ENCODE measurements at regions not wholly inside any gene's neighbourhood (a gene's known extent, or its start where the extent isn't known, plus 50 kb on each side); places are given as distances from the start of the nearest gene placed in this dataset.

- TF ChIP-seq CTCF (IDR thresholded peaks at IDR 0.05; ENCODE audit: control extremely low read depth, extremely low read depth, low read depth, missing control alignments), result no peak
- POLR2A ChIA-PET, result no interaction called here
- DNase-seq (ENCODE audit: extremely low spot score), result no peak
- CTCF ChIA-PET, result interaction anchor here (0.9 to 2.0 kb wide), 2 partner anchors 10 to 117 kb away, joined by 3 to 6 read pairs; no protein-coding TSS in a partner anchor
Measured at GRCh38 chr16:72715267-72715666, 332.7 kb downstream of the ZFHX3 start.

DNA sequence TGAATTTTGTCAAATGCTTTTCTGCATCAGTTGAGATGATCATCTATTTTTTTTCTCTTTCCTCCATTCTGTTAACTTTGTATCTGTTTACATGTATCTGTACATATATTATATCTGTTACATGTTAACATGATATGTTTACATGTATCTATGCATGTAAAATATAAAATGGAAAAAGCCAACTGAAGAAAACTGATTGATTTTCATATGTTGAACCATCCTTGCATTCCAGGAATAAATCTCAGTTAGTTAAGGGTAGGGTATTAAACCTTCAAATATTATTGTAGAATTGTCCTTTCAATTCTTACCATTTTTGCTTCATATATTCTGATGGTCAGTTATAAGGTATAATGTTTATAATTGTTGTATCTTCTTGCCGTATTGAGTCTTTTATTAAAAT is 336.1 kb downstream of the ZFHX3 start:
- no peak for TF ChIP-seq CTCF (IDR thresholded peaks at IDR 0.05; ENCODE audit: control extremely low read depth, extremely low read depth, low read depth, missing control alignments)
- ChIA-PET CTCF (no interaction called here), POLR2A (no interaction called here)
- no peak for DNase-seq (ENCODE audit: extremely low spot score)

DNA sequence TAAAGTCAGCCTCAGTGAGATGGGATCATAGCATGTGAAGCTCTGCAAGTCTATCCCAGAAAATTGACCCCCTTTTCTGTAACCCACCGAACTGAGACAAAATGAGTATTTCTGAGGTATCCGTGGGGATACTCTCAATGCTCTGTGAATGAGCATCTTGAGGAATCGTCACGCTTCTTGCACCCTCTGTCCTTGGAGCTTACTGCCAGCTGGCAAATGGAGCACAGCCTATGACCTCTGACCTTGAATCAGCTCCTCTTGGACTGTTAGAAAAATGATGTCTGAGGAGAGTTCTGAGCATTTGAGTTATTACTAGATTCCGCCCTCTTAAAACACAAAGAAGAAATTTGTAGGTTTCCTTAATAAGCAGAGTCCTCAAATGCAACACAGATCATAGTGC is 342.1 kb downstream of the ZFHX3 start:
- POLR2A ChIA-PET, result no interaction called here
- DNase-seq (ENCODE audit: extremely low spot score), result no peak
- CTCF ChIA-PET, result interaction anchor here (1.4 to 1.5 kb wide), 3 partner anchors 9 to 145 kb away, joined by 3 to 4 read pairs (median 3); no protein-coding TSS in a partner anchor
- TF ChIP-seq CTCF (IDR thresholded peaks at IDR 0.05; ENCODE audit: control extremely low read depth, extremely low read depth, low read depth, missing control alignments), result no peak

DNA sequence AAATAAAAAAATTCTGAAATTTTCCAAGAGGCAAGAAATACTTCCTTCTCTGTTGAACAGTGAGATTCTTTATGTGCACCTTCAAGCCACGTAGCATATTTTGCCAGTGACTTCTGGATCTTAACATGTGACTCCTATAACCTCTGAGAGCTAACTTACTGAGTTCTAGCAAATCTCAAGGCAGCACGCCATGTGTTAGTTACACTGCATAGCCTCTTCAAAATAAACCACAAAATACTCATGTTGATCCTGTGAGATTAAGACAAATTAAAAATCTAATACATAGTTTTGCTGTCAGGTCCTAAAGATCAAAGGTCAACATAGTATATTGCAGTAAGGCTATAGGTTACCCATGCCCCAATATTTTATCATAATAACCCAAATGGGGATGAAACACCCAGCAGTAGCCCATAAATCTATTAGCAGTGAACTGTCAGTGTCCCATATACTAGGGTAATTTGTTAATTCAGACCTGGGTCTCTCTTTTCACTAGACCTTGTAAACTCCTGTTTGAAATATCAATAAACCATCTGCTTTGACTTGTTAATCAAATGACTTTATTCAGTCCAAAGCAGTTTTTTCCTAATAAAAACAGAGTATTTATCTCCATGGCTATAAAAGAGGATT is 343.1 kb downstream of the ZFHX3 start:
- CTCF ChIA-PET, result interaction anchor here (1.4 kb wide), 2 partner anchors 10 to 144 kb away, joined by 3 read pairs; no protein-coding TSS in a partner anchor
- no peak for DNase-seq (ENCODE audit: extremely low spot score)
- POLR2A ChIA-PET, result no interaction called here
- no peak for TF ChIP-seq CTCF (IDR thresholded peaks at IDR 0.05; ENCODE audit: control extremely low read depth, extremely low read depth, low read depth, missing control alignments)

GRCh38 chr16:72689851-72690250 is 358.1 kb downstream of the ZFHX3 start:
- POLR2A ChIA-PET, result no interaction called here
- no peak for TF ChIP-seq CTCF (IDR thresholded peaks at IDR 0.05; ENCODE audit: control extremely low read depth, extremely low read depth, low read depth, missing control alignments)

DNA sequence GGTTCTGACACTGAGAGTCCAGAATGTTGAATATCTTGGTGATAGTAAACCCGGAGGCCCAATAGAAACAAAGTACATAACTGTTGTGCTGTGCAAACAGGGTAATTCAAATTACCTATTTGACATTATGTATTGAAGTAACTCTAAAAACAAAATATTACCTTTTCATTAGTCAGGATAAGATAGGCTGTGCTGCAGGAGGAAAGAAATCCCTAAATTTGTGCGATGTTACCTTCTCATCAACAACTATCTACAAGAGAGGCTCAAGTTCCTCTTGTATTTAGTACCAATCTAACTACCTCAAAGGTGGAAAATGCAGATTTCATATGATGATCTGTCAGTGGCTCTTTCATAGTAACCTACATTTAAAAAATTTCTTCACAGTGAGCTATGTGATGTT is 367.2 kb downstream of the ZFHX3 start:
- ChIA-PET CTCF (no interaction called here), POLR2A (no interaction called here)
- no peak for TF ChIP-seq CTCF (IDR thresholded peaks at IDR 0.05; ENCODE audit: control extremely low read depth, extremely low read depth, low read depth, missing control alignments)
- DNase-seq (ENCODE audit: extremely low spot score), result no peak

More at GRCh38 chr16:72689851-72690250, 358.1 kb downstream of the ZFHX3 start:
- CTCF ChIA-PET, result no interaction called here
- no peak for DNase-seq (ENCODE audit: extremely low spot score)
